ENCODE measurements at regions not wholly inside any gene's neighbourhood (a gene's known extent, or its start where the extent isn't known, plus 50 kb on each side); places are given as distances from the start of the nearest gene placed in this dataset.

GRCh38 chr17:54793271-54793670 is 107.4 kb upstream of the TOM1L1 start:
- Histone ChIP-seq H4K20me1 (ENCODE audit: control insufficient read depth, extremely low read depth, insufficient read depth, low read length) (no peaks in the 10 kb centered on the region), H3K9me1 (ENCODE audit: control insufficient read depth, extremely low read depth, insufficient read depth, low read length) (no peaks in the 10 kb centered on the region), H3K4me3 (ENCODE audit: control insufficient read depth in 2 of 3, extremely low read depth in 1 of 3, insufficient read depth in 2 of 3, low read depth in 1 of 3, low read length in 3 of 3) (no peak overlapping the region), H3K27me3 (ENCODE audit: control insufficient read depth, extremely low read depth, insufficient read depth, low read length) (no peaks in the 10 kb centered on the region), H3K4me2 (ENCODE audit: control insufficient read depth, extremely low read depth, insufficient read depth, low read depth, low read length) (no peak overlapping the region), H3K27ac (ENCODE audit: control insufficient read depth, insufficient read depth, low read length) (no peak overlapping the region), H3K9me3 (ENCODE audit: control insufficient read depth, low read depth, low read length) (no peaks in the 10 kb centered on the region), H2AFZ (ENCODE audit: control insufficient read depth, low read length) (no peak overlapping the region), H3K79me2 (ENCODE audit: control insufficient read depth, insufficient read depth, low read length) (no peaks in the 10 kb centered on the region), H3K9ac (ENCODE audit: control insufficient read depth, extremely low read depth, insufficient read depth, low read length) (no peak overlapping the region), H3K36me3 (ENCODE audit: control insufficient read depth in 2 of 2, extremely low read depth in 1 of 2, insufficient read depth in 2 of 2, low read length in 2 of 2) (no peaks in the 10 kb centered on the region), H3K4me1 (ENCODE audit: control insufficient read depth, extremely low read depth, insufficient read depth, low read length) (no peaks in the 10 kb centered on the region)
- dilution Hi-C loops (cut with MboI; ENCODE audit: extremely low pct_ligation_motif_present, low sequenced_read_pairs): no loop called here
- TF ChIP-seq EZH2 (IDR thresholded peaks at IDR 0.05; ENCODE audit: low read length) (no peak), CTCF (optimal IDR thresholded peaks at IDR 0.05 in 1 of 3, IDR thresholded peaks at IDR 0.05 in 1 of 3, conservative IDR thresholded peaks at IDR 0.05 in 1 of 3; ENCODE audit: extremely low read depth in 1 of 3, insufficient read depth in 2 of 3, low read length in 3 of 3) (no peak)
- DNase-seq (ENCODE audit: low read depth, low spot score) (no peak), FAIRE-seq (no peak)

GRCh38 chr17:54795046-54795445 is 105.6 kb upstream of the TOM1L1 start:
- Histone ChIP-seq H3K79me2 (ENCODE audit: control insufficient read depth, insufficient read depth, low read length) (no peaks in the 10 kb centered on the region), H3K4me1 (ENCODE audit: control insufficient read depth, extremely low read depth, insufficient read depth, low read length) (no peaks in the 10 kb centered on the region), H3K27me3 (ENCODE audit: control insufficient read depth, extremely low read depth, insufficient read depth, low read length) (no peaks in the 10 kb centered on the region), H3K9me3 (ENCODE audit: control insufficient read depth, low read depth, low read length) (no peaks in the 10 kb centered on the region), H2AFZ (ENCODE audit: control insufficient read depth, low read length) (no peak overlapping the region), H3K4me2 (ENCODE audit: control insufficient read depth, extremely low read depth, insufficient read depth, low read depth, low read length) (no peak overlapping the region), H3K9me1 (ENCODE audit: control insufficient read depth, extremely low read depth, insufficient read depth, low read length) (no peaks in the 10 kb centered on the region), H3K36me3 (ENCODE audit: control insufficient read depth in 2 of 2, extremely low read depth in 1 of 2, insufficient read depth in 2 of 2, low read length in 2 of 2) (no peaks in the 10 kb centered on the region), H3K27ac (ENCODE audit: control insufficient read depth, insufficient read depth, low read length) (no peak overlapping the region), H3K9ac (ENCODE audit: control insufficient read depth, extremely low read depth, insufficient read depth, low read length) (no peak overlapping the region), H4K20me1 (ENCODE audit: control insufficient read depth, extremely low read depth, insufficient read depth, low read length) (no peaks in the 10 kb centered on the region), H3K4me3 (ENCODE audit: control insufficient read depth in 2 of 3, extremely low read depth in 1 of 3, insufficient read depth in 2 of 3, low read depth in 1 of 3, low read length in 3 of 3) (no peak overlapping the region)
- DNase-seq (ENCODE audit: low read depth, low spot score) (no peak), FAIRE-seq (no peak)
- TF ChIP-seq EZH2 (IDR thresholded peaks at IDR 0.05; ENCODE audit: low read length) (no peak), CTCF (optimal IDR thresholded peaks at IDR 0.05 in 1 of 3, IDR thresholded peaks at IDR 0.05 in 1 of 3, conservative IDR thresholded peaks at IDR 0.05 in 1 of 3; ENCODE audit: extremely low read depth in 1 of 3, insufficient read depth in 2 of 3, low read length in 3 of 3) (no peak)
- dilution Hi-C loops (cut with MboI; ENCODE audit: extremely low pct_ligation_motif_present, low sequenced_read_pairs): no loop called here
